Endodermal cell (in vitro differentiated cells): ENCODE measurements at regions not wholly inside any gene's neighbourhood (a gene's known extent, or its start where the extent isn't known, plus 50 kb on each side); places are given as distances from the start of the nearest gene placed in this dataset.
A peak's percentile ranks its signal among the peaks of the same experiment; 100 is the strongest.

ENCODE experiments used
- DNase-seq: peaks from one replicate; pipeline ENCODE4 v3.0.0-alpha.2; 2017
- H3K27ac ChIP-seq: 2 replicates; pipeline ENCODE4 v1.5.1; 2013; ENCODE audit warnings: mild to moderate bottlenecking, low read depth, low read length, moderate library complexity
- H3K27me3 ChIP-seq: 2 replicates; pipeline ENCODE4 v1.6.1; 2013; ENCODE audit warnings: mild to moderate bottlenecking, low read length, moderate library complexity; ENCODE audit not compliant: insufficient read depth, control insufficient read depth, poor library complexity, severe bottlenecking
- H3K36me3 ChIP-seq: 2 replicates; pipeline ENCODE4 v1.7.0; 2013; ENCODE audit warnings: mild to moderate bottlenecking, low read length, moderate library complexity; ENCODE audit not compliant: control insufficient read depth, insufficient read depth
- H3K4me1 ChIP-seq: one replicate; pipeline ENCODE4 v1.7.0; 2013; ENCODE audit warnings: low read length; ENCODE audit not compliant: control insufficient read depth, insufficient read depth
- H3K4me3 ChIP-seq: 2 replicates; pipeline ENCODE4 v1.5.1; 2013; ENCODE audit warnings: mild to moderate bottlenecking, low read length, moderate library complexity
- H3K9ac ChIP-seq: 2 replicates; pipeline ENCODE4 v1.6.1; 2013; ENCODE audit warnings: mild to moderate bottlenecking, low read length, moderate library complexity; ENCODE audit not compliant: poor library complexity, severe bottlenecking; ENCODE audit errors: extremely low read depth
- H3K9me3 ChIP-seq: 2 replicates; pipeline ENCODE4 v1.6.1; 2013; ENCODE audit warnings: mild to moderate bottlenecking, low read length, moderate library complexity; ENCODE audit not compliant: control insufficient read depth
- H3K27ac Mint-ChIP-seq: 2 replicates; pipeline ENCODE4 v1.8.0; 2020; ENCODE audit warnings: mixed read lengths
- H3K27me3 Mint-ChIP-seq: 2 replicates; pipeline ENCODE4 v1.8.0; 2021; ENCODE audit warnings: mild to moderate bottlenecking, mixed read lengths; ENCODE audit not compliant: insufficient read depth
- H3K36me3 Mint-ChIP-seq: 2 replicates; pipeline ENCODE4 v1.8.0; 2020; ENCODE audit warnings: low read depth, mixed read lengths
- H3K4me1 Mint-ChIP-seq: 2 replicates; pipeline ENCODE4 v1.8.0; 2020; ENCODE audit warnings: mixed read lengths
- H3K4me3 Mint-ChIP-seq: 2 replicates; pipeline ENCODE4 v1.8.0; 2020; ENCODE audit warnings: mild to moderate bottlenecking, moderate library complexity, mixed read lengths
- H3K9me3 Mint-ChIP-seq: 2 replicates; pipeline ENCODE4 v1.8.0; 2020; ENCODE audit warnings: mild to moderate bottlenecking, mixed read lengths
- WGBS, 2 experiments: methylation state at CpG; one replicate each; pipeline versions ENCODE4 v1.1.5 to v1.1.7; 2013; ENCODE audit warnings: missing lambda C conversion rate in 2 of 2, mixed read lengths in 1 of 2; ENCODE audit not compliant: insufficient coverage in 1 of 2, insufficient read length in 1 of 2; 5-methylcytosine and 5-hydroxymethylcytosine counted together
- TF ChIP-seq, protein P1 (sequence below): fragments of 200-600 bp; sonication (generic); conservative IDR thresholded peaks from 2 replicates; pipeline ENCODE4 v1.5.0; 2021; ENCODE audit warnings: antibody characterized with exemption, mild to moderate bottlenecking

DNA sequence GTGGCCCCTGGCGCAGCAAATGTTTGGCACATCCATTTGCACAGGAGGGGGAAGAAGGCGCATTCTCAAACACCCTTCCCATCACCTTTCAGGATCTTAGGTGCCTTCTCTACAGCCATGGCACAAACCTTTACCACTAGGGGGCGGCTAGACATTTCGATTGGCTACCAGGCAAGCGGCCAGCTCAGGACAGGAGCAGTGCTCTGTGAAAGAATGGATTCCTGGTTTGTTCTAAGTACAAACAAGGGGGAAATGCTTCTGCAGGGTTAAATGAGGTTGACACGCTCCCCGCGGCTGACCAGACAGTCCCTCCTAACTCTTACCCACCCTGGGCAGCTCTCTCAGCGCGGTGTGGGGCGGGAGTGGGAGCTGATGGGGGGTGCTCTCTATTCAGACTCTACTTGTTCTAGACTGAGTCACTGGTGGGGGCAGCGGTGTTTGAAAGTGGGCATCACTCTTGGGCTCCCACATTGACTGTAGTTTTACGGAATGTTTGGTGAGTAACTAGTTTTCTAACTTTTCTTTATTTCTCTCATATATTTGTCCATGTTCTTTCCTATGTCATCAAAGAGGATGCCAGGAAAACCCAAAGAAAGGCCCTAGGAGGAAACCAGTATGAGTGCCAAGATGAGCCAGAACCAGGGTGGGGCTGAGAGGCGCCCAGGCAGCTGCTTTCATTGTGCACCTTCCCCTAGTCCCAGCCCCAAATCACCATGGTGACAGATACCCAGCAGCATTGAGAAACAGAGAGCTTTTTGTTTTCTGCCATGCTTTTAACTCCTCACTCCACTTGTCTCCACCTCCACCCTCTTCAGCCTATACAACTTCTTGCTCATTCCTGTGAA is 61.4 kb upstream of the GPR158 start:
- Histone ChIP-seq H3K27me3 (no peaks in the 10 kb centered on the region), H3K27ac (no peak overlapping the region), H3K9ac (no peak overlapping the region), H3K9me3 (no peaks in the 10 kb centered on the region), H3K36me3 (no peaks in the 10 kb centered on the region), H3K4me1 (no peaks in the 10 kb centered on the region), H3K4me3 (no peak overlapping the region)
- Mint-ChIP-seq H3K27ac (no peak overlapping the region), H3K27me3 (no peaks in the 10 kb centered on the region), H3K36me3 (no peaks in the 10 kb centered on the region), H3K9me3 (no peaks in the 10 kb centered on the region), H3K4me3 (no peak overlapping the region), H3K4me1 (peaks cover 2% of the 10 kb centered on the region)
- peak; percentile 94 for DNase-seq
- 28 to 52% methylated on average over 2 to 14 of the region's 14 CpGs for WGBS, 2 experiments
- TF ChIP-seq, protein P1, sequence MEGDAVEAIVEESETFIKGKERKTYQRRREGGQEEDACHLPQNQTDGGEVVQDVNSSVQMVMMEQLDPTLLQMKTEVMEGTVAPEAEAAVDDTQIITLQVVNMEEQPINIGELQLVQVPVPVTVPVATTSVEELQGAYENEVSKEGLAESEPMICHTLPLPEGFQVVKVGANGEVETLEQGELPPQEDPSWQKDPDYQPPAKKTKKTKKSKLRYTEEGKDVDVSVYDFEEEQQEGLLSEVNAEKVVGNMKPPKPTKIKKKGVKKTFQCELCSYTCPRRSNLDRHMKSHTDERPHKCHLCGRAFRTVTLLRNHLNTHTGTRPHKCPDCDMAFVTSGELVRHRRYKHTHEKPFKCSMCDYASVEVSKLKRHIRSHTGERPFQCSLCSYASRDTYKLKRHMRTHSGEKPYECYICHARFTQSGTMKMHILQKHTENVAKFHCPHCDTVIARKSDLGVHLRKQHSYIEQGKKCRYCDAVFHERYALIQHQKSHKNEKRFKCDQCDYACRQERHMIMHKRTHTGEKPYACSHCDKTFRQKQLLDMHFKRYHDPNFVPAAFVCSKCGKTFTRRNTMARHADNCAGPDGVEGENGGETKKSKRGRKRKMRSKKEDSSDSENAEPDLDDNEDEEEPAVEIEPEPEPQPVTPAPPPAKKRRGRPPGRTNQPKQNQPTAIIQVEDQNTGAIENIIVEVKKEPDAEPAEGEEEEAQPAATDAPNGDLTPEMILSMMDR, result peak; percentile 91

- TF ChIP-seq, protein P1, result no peak
Measured at GRCh38 chr10:25114036-25114411, 60.8 kb upstream of the GPR158 start.

DNA sequence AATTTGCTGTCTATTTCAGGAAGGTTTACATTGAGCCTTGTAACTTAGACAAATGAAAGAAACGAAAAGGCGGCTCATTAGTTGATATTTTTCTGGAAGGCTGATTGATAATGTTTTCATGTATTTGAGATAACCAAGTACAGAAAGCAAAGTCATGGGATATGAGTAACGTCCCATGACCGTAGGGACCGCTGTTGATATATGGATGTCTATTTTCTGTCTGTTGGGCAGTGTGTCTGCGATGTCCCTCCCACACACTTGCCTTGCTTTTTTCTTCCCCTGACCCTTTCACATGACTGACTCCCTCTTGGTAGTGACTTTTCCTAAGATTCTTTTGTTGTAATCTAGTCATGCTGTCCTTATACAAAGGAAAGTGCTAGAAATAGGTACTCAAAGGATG is 57.0 kb upstream of the GPR158 start:
- no peaks in the 10 kb centered on the region for H3K36me3 ChIP-seq
- no peak overlapping the region for H3K27ac ChIP-seq
- no peak for DNase-seq
- TF ChIP-seq, protein P1, result no peak
- no peak overlapping the region for H3K9ac ChIP-seq
- Mint-ChIP-seq H3K9me3 (peaks cover 5% of the 10 kb centered on the region), H3K4me1 (peaks cover 2% of the 10 kb centered on the region), H3K4me3 (no peak overlapping the region), H3K27me3 (no peaks in the 10 kb centered on the region), H3K27ac (no peak overlapping the region), H3K36me3 (no peaks in the 10 kb centered on the region)
- H3K9me3 ChIP-seq, result no peaks in the 10 kb centered on the region
- 95% methylated on average over 6 of the region's 6 CpGs; no CpG with 5 or more reads in 1 of the 2 experiments for WGBS, 2 experiments
- no peaks in the 10 kb centered on the region for H3K27me3 ChIP-seq
- no peak overlapping the region for H3K4me3 ChIP-seq
- H3K4me1 ChIP-seq, result no peaks in the 10 kb centered on the region

More at GRCh38 chr10:25114036-25114411, 60.8 kb upstream of the GPR158 start:
- no peak overlapping the region for H3K4me3 ChIP-seq
- H3K9ac ChIP-seq, result no peak overlapping the region
- DNase-seq, result no peak
- no peaks in the 10 kb centered on the region for H3K9me3 Mint-ChIP-seq
- H3K4me1 Mint-ChIP-seq, result peaks cover 2% of the 10 kb centered on the region
- H3K27me3 ChIP-seq, result no peaks in the 10 kb centered on the region
- 96 to 100% methylated on average over 2 of the region's 2 CpGs for WGBS, 2 experiments
- no peaks in the 10 kb centered on the region for H3K27me3 Mint-ChIP-seq
- no peak overlapping the region for H3K27ac Mint-ChIP-seq
- no peaks in the 10 kb centered on the region for H3K4me1 ChIP-seq
- H3K4me3 Mint-ChIP-seq, result no peak overlapping the region
- no peaks in the 10 kb centered on the region for H3K9me3 ChIP-seq
- no peaks in the 10 kb centered on the region for H3K36me3 Mint-ChIP-seq
- no peak overlapping the region for H3K27ac ChIP-seq
- no peaks in the 10 kb centered on the region for H3K36me3 ChIP-seq
